IPS DF 4.7 (cell line): ENCODE measurements at regions not wholly inside any gene's neighbourhood (a gene's known extent, or its start where the extent isn't known, plus 50 kb on each side); places are given as distances from the start of the nearest gene placed in this dataset.

Source experiments
- DNase-seq: peaks from one replicate; pipeline ENCODE4 v3.0.0-alpha.2; 2013; ENCODE audit warnings: low spot score; ENCODE audit errors: extremely low read depth

DNA sequence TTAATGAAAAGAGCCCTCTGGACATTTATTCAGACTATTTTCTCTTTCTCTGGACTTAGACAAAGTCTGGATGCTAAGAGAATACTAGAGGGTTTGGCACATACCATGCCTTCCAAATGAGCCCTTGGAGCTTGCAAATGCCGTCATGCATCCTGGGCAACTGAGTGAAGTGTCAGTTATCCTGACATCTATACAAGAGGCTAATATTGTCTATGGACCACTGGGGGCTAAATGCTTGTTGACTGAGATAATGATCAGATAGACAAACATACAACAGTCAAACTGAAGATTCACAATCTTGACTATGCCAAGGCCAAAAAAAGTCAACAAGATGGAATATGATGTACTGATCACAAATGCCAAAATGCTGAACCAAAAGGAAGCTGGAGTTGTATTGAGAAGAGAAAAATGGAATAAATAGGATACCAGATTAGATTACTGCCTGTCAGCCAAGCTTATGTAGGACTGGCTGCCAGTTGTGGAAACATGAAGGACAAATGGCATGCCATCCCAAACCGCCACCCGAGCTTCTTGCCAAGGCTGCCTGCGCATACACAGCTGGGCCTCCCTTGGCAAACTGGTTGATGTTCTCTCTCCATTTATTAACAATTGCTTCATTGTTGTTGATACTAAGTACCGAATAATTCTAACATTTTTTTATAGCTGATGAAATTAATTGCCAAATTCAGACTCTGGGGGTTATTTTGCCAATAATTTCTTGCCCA, 240.1 kb upstream of the GRAMD2B start:
- no peak for DNase-seq

DNA sequence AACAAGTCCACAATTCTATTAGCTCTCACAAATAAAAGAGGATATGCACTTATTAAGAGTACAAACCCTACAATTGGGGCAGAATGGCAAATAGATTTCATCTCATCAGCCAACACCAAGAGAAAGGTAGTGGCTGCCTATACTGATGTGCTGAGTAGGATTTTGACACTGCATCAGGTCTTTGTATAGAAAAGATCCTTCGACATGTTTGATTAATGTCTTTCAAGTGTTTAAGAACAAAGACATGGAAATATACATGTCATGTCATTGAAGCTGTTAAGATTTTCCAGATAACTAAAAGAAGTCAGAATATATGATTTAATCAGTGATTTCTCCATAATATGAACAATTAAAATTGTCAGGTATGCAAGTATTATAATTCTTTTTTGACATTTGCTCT, 238.7 kb upstream of the GRAMD2B start:
- DNase-seq: no peak

DNA sequence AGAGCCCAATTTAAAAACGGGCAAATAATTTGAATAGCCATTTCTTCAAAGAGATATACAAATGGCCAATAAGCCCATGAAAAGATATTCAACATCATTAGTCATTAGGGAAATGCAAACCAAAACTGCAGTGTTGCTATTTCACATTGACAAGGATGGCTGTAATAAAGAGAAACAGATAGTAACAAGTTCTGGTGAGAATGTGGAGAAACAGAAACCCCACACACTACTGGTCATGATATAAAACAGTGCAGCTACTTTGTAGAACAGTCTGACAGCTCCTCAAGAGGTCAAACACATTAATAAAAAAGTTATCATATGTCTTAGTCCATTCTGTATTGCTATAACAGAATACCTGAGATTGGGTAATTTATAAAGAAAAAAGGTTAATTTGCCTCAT, 237.0 kb upstream of the GRAMD2B start:
- DNase-seq: no peak

DNA sequence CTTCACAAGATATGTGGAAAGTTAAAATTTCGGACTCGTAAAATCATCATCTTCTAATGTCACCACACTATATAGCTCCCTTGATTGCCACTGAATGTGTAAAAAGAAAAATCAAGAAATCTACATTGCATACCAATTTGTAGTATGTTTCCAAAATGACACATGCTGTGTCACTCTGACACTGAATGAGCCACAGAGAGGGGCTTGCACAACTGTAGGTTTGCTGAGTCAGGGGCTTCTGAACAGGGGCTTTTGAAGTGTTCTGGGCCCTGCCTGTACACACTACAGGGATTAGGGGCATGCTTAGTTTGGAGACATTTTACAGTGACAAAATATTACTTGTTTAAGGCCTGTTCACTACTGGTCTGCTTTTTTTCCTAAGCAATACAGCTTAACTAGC, 234.4 kb upstream of the GRAMD2B start:
- DNase-seq: no peak

DNA sequence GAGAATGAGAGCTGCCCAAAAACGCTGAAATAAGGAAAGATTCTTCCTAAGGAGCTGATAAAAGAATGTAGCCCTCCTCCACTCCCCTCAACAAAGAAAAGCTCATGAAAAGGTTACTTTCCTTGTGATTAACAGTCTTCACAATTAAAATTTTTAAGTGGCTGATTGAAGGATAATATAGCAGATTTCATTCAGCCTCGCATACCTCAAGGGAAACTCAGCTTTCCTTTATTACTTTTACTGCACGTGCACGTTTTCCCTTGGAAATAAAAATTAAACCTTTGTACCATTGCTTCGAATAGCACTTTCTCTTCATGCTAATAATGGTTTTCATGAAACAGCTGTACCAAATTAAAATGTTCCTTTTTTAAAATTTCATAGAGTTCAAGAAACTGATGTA, 234.0 kb upstream of the GRAMD2B start:
- no peak for DNase-seq

DNA sequence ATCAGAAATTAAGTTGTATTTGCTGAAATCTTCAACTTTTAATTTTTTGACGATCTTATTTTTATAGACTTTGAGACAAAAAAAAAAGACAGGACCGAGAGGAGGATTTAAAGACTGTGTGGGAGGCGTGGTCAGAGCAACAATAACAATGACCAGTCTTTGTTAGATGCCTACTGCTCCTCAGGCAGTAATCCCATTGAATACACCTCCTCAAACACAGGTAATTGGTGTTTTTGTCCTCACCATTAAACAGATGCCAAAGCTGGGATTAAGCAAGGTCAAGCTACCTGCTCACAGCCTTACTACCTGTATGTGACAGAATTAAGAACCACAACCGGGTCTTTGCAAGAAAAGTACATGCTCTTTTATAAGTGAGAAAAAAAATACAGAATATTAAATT, 233.3 kb upstream of the GRAMD2B start:
- peak; percentile 62 for DNase-seq

DNA sequence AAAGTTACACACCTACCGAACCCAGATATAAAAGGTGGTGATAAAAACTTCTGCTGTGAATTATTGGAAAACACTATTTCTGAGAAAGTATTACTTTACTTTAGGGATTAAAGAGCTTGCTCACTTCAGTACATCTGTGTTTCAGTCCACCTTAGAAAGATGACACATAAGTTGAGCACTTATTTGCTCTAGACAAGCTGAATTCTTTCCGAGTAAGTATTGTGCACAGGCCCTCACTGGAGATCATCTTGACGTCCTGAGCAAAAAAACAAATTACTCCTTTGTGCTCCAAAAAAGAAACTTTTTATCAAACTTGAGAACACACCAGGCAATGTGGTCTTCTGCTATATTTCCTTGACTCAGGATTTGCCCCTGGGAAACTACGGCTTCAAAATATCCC, 231.0 kb upstream of the GRAMD2B start:
- no peak for DNase-seq

DNA sequence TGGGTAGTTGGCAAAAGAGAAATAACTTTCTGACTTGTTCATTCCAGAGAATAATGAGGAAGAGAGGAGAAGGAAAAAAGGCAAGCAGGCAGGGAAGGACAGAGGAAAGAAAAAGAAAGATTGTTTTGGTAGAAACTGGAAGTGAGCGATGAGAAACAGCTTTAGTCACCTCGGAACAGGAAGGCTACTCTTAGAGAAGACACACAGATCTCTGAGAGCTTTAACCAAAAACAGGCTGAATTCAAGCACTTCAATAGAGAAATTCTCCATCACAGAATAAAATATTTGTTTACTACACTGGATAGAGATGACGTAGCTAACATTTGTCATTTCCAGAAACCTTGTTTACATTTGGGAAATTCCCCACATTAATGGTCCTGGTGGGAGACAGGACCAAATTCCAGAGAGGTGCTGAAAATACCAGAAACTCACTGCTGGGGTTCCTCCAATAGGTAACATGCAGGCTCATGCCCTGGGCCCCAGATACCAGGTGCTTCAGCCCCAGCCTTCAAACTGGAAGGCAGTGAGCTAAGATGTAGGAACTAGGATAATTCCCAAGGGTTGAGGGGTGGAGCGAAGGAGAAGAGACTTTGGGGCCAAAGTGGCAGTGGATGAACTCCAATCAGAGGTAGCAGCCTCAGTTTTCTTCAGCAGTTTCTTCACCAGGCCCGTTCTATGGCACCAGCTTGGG, 227.7 kb upstream of the GRAMD2B start:
- DNase-seq: no peak

DNA sequence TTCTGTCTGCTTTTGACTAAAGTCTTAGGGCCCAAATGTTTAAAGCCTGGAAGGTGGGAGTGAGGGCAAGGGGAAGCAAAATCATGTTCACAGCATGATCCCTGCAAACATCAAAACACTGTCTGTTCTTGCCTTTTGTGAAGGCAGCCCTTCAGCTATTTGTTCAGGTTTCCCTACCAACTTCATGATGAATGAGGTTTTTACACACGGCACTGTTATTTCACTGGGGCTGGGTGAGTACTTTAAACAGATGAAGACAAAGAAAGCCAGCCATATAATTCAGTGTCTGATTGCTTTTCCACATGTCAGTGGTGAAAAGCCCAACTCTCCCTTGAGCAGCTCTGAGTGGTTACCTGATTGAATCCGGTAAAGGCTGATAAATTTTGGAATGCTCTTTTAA, 224.7 kb upstream of the GRAMD2B start:
- DNase-seq: no peak

DNA sequence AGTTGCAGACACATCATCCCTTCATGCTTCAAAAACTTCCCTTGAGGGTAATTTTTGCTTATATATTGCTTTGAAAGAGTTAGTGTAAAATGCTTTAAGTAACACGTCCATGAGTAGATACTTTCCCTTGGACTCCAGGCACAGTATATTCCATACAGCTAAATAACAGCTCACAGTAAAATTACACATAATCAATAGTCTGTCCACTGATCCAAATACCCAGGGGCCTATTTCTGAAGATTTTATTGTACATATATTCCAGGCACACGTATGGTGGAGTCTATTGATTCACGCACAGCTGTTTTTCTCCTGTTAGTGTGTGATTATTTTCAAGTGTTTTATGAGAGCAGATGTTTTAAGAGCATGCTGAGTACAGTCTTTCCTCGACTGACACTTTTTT, 223.7 kb upstream of the GRAMD2B start:
- DNase-seq: no peak

DNA sequence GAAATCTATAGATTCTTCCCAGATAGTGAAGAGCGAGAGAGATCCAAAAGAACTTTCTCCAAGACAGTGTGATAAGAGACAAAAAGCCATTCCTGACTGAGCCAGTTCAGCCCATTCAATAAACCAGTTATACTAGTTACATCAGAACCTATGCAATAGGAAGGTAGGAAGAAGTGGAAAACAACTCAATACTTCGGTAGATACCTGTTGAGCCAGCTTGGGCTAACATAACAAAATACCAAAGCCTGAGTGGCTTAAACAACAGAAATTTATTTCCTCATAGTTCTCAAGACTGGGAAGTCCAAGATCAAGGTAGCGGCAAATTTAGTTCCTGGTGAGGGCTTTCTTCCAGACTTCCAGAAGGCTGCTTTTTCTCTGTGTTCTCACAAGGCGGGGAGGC, 214.5 kb upstream of the GRAMD2B start:
- no peak for DNase-seq

DNA sequence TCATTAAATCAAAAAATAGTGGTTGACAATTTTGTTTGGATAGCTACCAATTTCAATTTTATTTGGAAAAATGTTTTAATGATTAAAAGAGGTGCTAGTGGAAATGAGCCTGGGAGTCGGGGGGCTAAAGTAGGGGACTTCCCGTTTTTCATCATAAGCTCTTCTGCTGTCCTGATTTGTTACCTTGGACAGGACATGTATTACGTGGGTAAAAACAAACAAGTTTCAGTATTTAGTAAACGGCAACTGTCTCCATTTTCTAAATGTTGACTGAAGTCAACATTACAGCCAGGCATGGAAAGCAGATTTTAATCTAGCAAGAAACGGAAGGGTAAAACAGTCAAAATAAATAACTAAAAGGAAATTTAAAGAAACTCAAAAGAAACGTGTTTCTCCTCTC, 212.3 kb upstream of the GRAMD2B start:
- DNase-seq: no peak

DNA sequence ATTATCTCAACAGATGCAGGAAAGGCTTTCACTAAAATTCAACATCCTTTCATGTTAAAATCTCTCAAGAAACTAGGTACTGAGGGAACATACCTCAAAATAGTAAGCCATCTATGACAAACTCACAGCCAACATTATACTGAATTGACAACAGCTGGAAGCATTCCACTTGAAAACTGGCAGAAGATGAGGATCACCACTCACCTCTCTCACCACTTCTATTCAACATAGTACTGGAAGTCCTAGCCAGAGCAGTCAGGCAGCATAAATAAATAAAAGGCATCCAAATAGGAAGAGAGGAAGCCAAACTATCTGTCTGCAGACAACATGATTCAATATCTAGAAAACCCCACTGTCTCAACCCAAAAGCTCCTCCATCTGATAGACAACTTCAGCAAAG, 203.6 kb upstream of the GRAMD2B start:
- DNase-seq: no peak

DNA sequence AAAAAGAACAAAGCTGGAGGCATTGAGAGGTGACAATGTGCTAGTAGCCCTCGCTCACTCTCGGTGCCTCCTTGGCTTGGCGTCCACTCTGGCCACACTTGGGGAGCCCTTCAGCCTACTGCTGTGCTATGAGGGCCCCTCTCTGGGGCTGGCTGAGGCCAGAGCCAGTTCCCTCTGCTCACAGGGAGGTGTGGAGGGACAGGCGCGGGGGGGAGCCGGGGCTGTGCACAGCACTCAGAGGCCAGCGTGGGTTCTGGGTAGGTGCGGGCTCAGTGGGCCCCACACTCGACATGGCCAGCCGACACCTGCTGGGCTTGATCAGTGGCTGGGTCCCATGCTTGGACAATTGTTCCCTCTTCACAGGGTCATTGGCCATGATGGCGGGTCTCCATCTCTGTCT, 202.5 kb upstream of the GRAMD2B start:
- no peak for DNase-seq

DNA sequence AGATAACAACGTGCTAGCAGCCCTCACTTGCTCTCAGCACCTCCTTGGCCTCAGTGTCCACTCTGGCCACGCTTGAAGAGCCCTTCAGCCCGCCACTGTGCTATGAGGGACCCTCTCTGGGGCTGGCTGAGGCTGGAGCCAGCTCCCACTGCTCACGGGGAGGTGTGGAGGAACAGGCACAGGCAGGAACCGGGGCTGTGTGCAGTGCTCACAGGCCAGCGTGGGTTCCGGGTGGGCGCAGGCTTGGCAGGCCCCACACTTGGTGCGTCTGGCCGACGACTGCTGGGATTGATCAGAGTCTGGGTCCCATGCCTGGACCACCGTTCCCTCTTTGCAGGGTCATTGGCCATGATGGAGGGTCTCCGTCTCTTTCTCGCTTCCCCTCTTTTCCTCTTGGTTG, 194.3 kb upstream of the GRAMD2B start:
- DNase-seq: no peak

DNA sequence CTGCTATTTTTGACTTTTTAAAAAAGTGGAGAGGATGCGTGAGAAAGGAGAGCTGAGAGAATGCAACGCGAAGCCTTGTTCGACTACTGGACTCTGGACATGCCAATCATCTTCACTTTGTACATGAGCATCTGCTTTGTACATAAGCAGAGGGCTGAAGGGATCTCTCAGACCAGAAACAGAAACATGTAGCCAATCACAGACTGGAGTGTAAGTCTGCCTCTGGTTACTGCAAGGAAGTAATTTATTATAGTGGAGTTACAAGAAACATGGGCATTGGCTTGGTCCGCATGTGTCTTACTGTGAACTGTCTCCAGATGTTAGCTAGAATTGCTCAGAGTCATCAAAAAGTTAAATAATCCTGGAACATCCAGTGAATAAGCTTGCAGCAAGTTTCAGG, 190.0 kb upstream of the GRAMD2B start:
- no peak for DNase-seq

DNA sequence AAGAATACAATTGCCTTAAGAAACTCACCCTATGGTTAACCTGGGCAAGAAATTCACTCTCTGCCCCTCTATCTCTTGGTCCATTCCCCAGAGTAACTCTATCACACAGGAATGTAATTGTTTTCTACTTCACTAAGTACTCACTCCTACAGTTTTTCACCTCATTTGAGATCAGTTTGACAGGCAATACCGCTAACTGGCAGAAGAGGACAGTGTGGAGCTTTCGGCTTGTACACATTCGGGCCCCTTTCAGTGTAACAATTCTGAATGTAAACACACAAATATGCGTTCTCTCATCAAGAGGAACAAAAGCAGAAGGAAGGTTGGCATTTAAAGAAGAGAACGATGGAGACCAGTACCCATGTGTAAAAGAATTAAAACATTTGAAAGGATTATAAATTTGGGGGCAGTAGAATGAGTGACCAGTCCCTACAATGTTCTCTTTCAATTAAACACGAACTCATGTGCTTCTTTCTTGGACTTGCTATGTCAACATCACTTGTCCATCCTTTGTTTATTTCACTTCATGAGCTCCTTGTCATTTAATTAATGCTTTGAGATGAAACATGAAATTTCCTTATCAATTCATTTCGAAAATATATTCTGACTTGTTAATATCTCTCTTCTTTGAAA, 188.5 kb upstream of the GRAMD2B start:
- no peak for DNase-seq

DNA sequence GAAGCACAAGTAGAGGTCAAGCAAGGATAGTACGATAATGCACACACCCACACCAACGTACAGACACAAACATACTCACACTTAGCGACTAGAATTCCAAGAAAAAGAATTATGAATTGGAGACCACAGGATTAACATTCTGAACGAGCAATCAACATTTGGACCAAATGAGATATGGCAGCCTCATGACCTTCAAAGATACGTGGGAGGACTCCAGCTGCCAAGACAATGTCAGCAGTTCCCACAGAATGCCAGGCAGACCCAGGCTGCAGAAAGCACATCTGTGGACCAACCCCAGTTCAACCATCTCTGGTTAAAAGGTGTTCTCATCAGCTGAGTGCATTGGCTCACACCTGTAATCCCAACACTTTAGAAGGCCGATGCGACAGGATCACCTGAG, 187.6 kb upstream of the GRAMD2B start:
- no peak for DNase-seq

DNA sequence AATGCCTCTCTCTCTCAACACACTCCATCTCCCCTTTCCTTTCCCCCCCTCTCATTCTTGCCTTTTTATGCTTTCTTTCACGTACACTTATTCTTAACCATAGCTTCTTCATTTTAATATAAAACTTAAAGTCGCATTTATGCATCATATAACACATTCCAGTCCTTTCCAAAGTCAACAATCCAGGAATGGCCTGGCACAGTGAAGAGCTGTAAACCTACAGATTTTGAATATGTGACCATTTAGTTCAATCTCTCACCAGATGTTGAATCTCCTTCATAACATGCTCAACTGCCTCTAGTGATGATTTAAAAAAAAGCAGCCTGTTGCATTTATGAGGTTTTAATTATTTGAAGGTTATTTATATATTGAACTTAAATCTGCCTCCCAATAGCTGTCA, 186.2 kb upstream of the GRAMD2B start:
- DNase-seq: no peak

DNA sequence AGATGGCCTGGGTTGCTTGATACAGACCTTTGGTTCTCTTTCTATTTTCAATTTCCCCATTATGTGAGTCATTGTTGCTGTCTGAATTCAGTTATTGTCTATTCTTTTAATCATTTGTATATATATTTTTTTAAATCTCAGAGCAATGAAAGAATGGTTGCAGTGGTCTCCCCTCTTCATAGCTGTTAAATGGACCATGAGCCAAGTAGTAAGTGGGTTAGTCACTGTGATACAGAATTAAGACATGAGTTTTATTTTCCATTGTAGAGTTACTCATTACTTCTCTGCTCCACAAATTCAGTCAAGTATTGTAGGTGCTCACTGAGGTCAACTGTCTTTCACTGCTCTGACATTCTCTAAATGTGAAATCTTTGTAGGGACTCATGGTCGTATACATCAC, 174.6 kb upstream of the GRAMD2B start:
- DNase-seq: no peak

DNA sequence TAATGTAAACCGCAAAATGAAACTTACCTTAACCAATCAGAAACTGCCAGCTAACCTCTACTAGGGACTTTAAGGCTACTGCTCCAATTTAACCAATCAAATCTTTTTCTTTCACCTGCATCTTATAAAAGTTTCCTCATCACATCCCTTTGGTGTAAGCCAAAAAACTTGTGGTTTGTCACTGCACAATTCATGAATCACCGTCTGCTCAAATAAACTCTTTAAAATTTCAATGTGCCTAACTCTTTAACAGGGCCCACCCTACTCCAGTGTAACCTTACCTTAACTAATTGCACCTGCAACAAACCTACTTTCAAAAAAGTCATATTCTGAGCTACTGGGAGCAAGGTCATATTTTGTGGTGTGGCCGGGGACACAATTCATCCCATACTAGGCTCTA, 172.2 kb upstream of the GRAMD2B start:
- no peak for DNase-seq

DNA sequence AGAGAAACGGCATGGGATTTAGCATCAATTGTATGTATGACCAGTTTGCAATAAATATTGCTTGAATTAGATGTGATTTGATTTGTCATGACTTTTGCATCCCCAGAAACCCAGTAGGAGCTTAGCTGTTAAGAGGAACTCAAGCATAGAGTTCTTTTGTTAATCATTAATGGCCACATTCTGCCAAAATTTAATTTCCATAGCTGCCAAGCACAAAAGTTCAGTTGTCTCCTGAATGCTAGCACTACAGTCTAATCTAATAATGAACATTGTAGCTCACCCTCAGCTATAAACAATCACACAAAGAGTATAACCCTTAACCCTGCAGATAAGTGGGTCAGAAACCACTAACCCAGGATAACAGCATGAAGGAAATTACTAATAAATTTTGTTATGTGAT, 169.8 kb upstream of the GRAMD2B start:
- no peak for DNase-seq

DNA sequence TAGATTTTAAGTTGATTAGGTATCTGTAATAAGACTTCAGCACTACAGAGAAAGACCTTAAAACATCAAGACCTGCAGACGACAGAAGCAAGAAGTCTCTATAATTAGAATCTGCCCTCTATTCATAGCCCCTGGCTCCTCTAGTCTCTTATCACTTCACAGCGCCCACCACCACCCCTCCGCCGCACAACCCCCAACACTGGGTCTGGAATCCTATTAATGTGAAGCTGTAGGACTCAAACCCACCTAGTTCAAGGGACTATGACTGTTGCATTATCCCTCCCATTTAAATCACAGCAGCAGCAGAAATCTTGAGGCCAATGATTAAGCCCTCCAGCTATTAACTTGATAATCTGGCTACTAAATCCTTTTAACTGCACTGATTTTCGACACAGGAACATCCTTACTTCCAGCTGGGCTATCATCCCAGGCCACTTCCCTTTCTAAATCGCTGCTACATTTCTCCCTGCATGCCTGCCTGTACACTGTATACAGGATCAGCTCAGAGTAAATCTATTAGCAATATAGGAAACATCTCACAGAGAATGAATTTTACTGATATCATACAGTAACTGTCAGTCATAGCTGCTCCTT, 159.5 kb upstream of the GRAMD2B start:
- no peak for DNase-seq
